ENCODE measurements at regions not wholly inside any gene's neighbourhood (a gene's known extent, or its start where the extent isn't known, plus 50 kb on each side); places are given as distances from the start of the nearest gene placed in this dataset.

GRCh38 chr5:154136141-154136540 lies 54.4 kb upstream of the GALNT10 start:
- DNase-seq (ENCODE audit: low spot score), result no peak
- TF ChIP-seq CTCF (IDR thresholded peaks at IDR 0.05; ENCODE audit: borderline replicate concordance, control extremely low read depth, extremely low read depth, insufficient read depth, missing control alignments), result no peak
- in situ Hi-C loops (cut with MboI; ENCODE audit: low sequenced_read_pairs, unreplicated experiment), result no loop called here

GRCh38 chr5:154138701-154139100 lies 51.8 kb upstream of the GALNT10 start:
- DNase-seq (ENCODE audit: low spot score), result no peak
- TF ChIP-seq CTCF (IDR thresholded peaks at IDR 0.05; ENCODE audit: borderline replicate concordance, control extremely low read depth, extremely low read depth, insufficient read depth, missing control alignments), result no peak
- in situ Hi-C loops (cut with MboI; ENCODE audit: low sequenced_read_pairs, unreplicated experiment), result no loop called here

- in situ Hi-C loops (cut with MboI; ENCODE audit: low sequenced_read_pairs, unreplicated experiment), result no loop called here
- no peak for TF ChIP-seq CTCF (IDR thresholded peaks at IDR 0.05; ENCODE audit: borderline replicate concordance, control extremely low read depth, extremely low read depth, insufficient read depth, missing control alignments)
- DNase-seq (ENCODE audit: low spot score), result no peak
Observed at GRCh38 chr5:154140381-154140780, 50.2 kb upstream of the GALNT10 start.
